ENCODE measurements at regions not wholly inside any gene's neighbourhood (a gene's known extent, or its start where the extent isn't known, plus 50 kb on each side); places are given as distances from the start of the nearest gene placed in this dataset.

GRCh38 chr15:67002368-67002767 is 63.0 kb upstream of the SMAD3 start:
- H3K18ac ChIP-seq (ENCODE audit: low read length) = no peak overlapping the region
- H3K79me1 ChIP-seq (ENCODE audit: low read depth, low read length) = no peaks in the 10 kb centered on the region
- H3K4ac ChIP-seq (ENCODE audit: low read length) = no peak overlapping the region
- H2BK5ac ChIP-seq (ENCODE audit: low read length) = no peak overlapping the region
- H3K4me3 ChIP-seq (ENCODE audit: low read length in 2 of 2) = no peak overlapping the region
- H3K27ac ChIP-seq (replicated peaks; ENCODE audit: low read length) = no peak overlapping the region
- no peaks in the 10 kb centered on the region for H3K27me3 ChIP-seq (ENCODE audit: control insufficient read depth in 3 of 3, insufficient read depth in 3 of 3, low read depth in 1 of 3, low read length in 3 of 3)
- no peak overlapping the region for H3K9ac ChIP-seq (ENCODE audit: low read depth, low read length, poor library complexity)
- H4K8ac ChIP-seq (ENCODE audit: low read depth, low read length) = no peak overlapping the region
- H4K91ac ChIP-seq (ENCODE audit: low read depth, low read length, poor library complexity) = no peak overlapping the region
- H3K36me3 ChIP-seq (replicated peaks in 1 of 2; ENCODE audit: control insufficient read depth in 2 of 2, insufficient read depth in 2 of 2, low read length in 2 of 2) = no peaks in the 10 kb centered on the region
- H3K23ac ChIP-seq (ENCODE audit: low read depth, low read length, poor library complexity) = no peak overlapping the region
- H3K14ac ChIP-seq (ENCODE audit: low read length) = no peak overlapping the region
- H2BK12ac ChIP-seq (ENCODE audit: low read length) = no peak overlapping the region
- H3K4me2 ChIP-seq (ENCODE audit: insufficient read depth, low read length, poor library complexity, severe bottlenecking) = no peak overlapping the region
- H3K9me3 ChIP-seq (replicated peaks in 1 of 2; ENCODE audit: control insufficient read depth in 2 of 2, insufficient read depth in 1 of 2, low read depth in 1 of 2, low read length in 2 of 2) = no peaks in the 10 kb centered on the region
- no peak overlapping the region for H2BK120ac ChIP-seq (ENCODE audit: low read depth, low read length)
- peaks cover 2 to 9% of the 10 kb centered on the region in 2 donors for H3K4me1 ChIP-seq (ENCODE audit: control insufficient read depth in 2 of 2, insufficient read depth in 1 of 2, low read depth in 1 of 2, low read length in 2 of 2)
- no peak for DNase-seq (ENCODE audit: low spot score)
- no peak overlapping the region for H2AK5ac ChIP-seq (ENCODE audit: low read depth, low read length)
- no peak overlapping the region for H2BK15ac ChIP-seq (ENCODE audit: low read length)
- H2AFZ ChIP-seq (ENCODE audit: low read length) = no peak overlapping the region

- no peak overlapping the region for H2BK15ac ChIP-seq (ENCODE audit: low read length)
- no peak overlapping the region for H2BK5ac ChIP-seq (ENCODE audit: low read length)
- H3K4me3 ChIP-seq (ENCODE audit: low read length in 2 of 2) = no peak overlapping the region
- H3K14ac ChIP-seq (ENCODE audit: low read length) = no peak overlapping the region
- no peak for DNase-seq (ENCODE audit: low spot score)
- no peaks in the 10 kb centered on the region for H3K9me3 ChIP-seq (replicated peaks in 1 of 2; ENCODE audit: control insufficient read depth in 2 of 2, insufficient read depth in 1 of 2, low read depth in 1 of 2, low read length in 2 of 2)
- no peak overlapping the region for H3K4ac ChIP-seq (ENCODE audit: low read length)
- H2BK12ac ChIP-seq (ENCODE audit: low read length) = no peak overlapping the region
- no peak overlapping the region for H3K27ac ChIP-seq (replicated peaks; ENCODE audit: low read length)
- H3K18ac ChIP-seq (ENCODE audit: low read length) = no peak overlapping the region
- H2BK120ac ChIP-seq (ENCODE audit: low read depth, low read length) = no peak overlapping the region
- H3K23ac ChIP-seq (ENCODE audit: low read depth, low read length, poor library complexity) = no peak overlapping the region
- no CpG with 5 or more reads among the region's 7 CpGs for WGBS, 2 donors (ENCODE audit: extremely low coverage in 2 of 2, insufficient read length in 2 of 2, insufficient replicate concordance in 1 of 2)
- no peak overlapping the region for H3K9ac ChIP-seq (ENCODE audit: low read depth, low read length, poor library complexity)
- H4K91ac ChIP-seq (ENCODE audit: low read depth, low read length, poor library complexity) = no peak overlapping the region
- H3K27me3 ChIP-seq (ENCODE audit: control insufficient read depth in 3 of 3, insufficient read depth in 3 of 3, low read depth in 1 of 3, low read length in 3 of 3) = no peaks in the 10 kb centered on the region
- H3K4me2 ChIP-seq (ENCODE audit: insufficient read depth, low read length, poor library complexity, severe bottlenecking) = no peak overlapping the region
- H4K8ac ChIP-seq (ENCODE audit: low read depth, low read length) = no peak overlapping the region
- H3K36me3 ChIP-seq (replicated peaks in 1 of 2; ENCODE audit: control insufficient read depth in 2 of 2, insufficient read depth in 2 of 2, low read length in 2 of 2) = no peaks in the 10 kb centered on the region
- no peak overlapping the region for H2AFZ ChIP-seq (ENCODE audit: low read length)
- no peaks in the 10 kb centered on the region for H3K79me1 ChIP-seq (ENCODE audit: low read depth, low read length)
- H3K4me1 ChIP-seq (ENCODE audit: control insufficient read depth in 2 of 2, insufficient read depth in 1 of 2, low read depth in 1 of 2, low read length in 2 of 2) = peaks cover 2 to 9% of the 10 kb centered on the region in 2 donors
- no peak overlapping the region for H2AK5ac ChIP-seq (ENCODE audit: low read depth, low read length)
Measured at GRCh38 chr15:67003586-67003985, 61.8 kb upstream of the SMAD3 start.

- no peak overlapping the region for H2BK15ac ChIP-seq (ENCODE audit: low read length)
- H3K27ac ChIP-seq (replicated peaks; ENCODE audit: low read length) = no peak overlapping the region
- H2BK120ac ChIP-seq (ENCODE audit: low read depth, low read length) = no peak overlapping the region
- H3K9ac ChIP-seq (ENCODE audit: low read depth, low read length, poor library complexity) = no peak overlapping the region
- H3K79me1 ChIP-seq (ENCODE audit: low read depth, low read length) = no peaks in the 10 kb centered on the region
- no peaks in the 10 kb centered on the region for H3K36me3 ChIP-seq (replicated peaks in 1 of 2; ENCODE audit: control insufficient read depth in 2 of 2, insufficient read depth in 2 of 2, low read length in 2 of 2)
- H3K18ac ChIP-seq (ENCODE audit: low read length) = no peak overlapping the region
- peaks cover 2 to 9% of the 10 kb centered on the region in 2 donors for H3K4me1 ChIP-seq (ENCODE audit: control insufficient read depth in 2 of 2, insufficient read depth in 1 of 2, low read depth in 1 of 2, low read length in 2 of 2)
- H3K4ac ChIP-seq (ENCODE audit: low read length) = no peak overlapping the region
- H3K27me3 ChIP-seq (ENCODE audit: control insufficient read depth in 3 of 3, insufficient read depth in 3 of 3, low read depth in 1 of 3, low read length in 3 of 3) = no peaks in the 10 kb centered on the region
- no peak overlapping the region for H3K23ac ChIP-seq (ENCODE audit: low read depth, low read length, poor library complexity)
- WGBS, 2 donors (ENCODE audit: extremely low coverage in 2 of 2, insufficient read length in 2 of 2, insufficient replicate concordance in 1 of 2) = no CpG with 5 or more reads among the region's 3 CpGs
- no peak overlapping the region for H4K91ac ChIP-seq (ENCODE audit: low read depth, low read length, poor library complexity)
- H3K9me3 ChIP-seq (replicated peaks in 1 of 2; ENCODE audit: control insufficient read depth in 2 of 2, insufficient read depth in 1 of 2, low read depth in 1 of 2, low read length in 2 of 2) = no peaks in the 10 kb centered on the region
- DNase-seq (ENCODE audit: low spot score) = no peak
- H2BK5ac ChIP-seq (ENCODE audit: low read length) = no peak overlapping the region
- no peak overlapping the region for H2AFZ ChIP-seq (ENCODE audit: low read length)
- H3K4me3 ChIP-seq (ENCODE audit: low read length in 2 of 2) = no peak overlapping the region
- H4K8ac ChIP-seq (ENCODE audit: low read depth, low read length) = no peak overlapping the region
- H2BK12ac ChIP-seq (ENCODE audit: low read length) = no peak overlapping the region
- H3K14ac ChIP-seq (ENCODE audit: low read length) = no peak overlapping the region
- no peak overlapping the region for H3K4me2 ChIP-seq (ENCODE audit: insufficient read depth, low read length, poor library complexity, severe bottlenecking)
- no peak overlapping the region for H2AK5ac ChIP-seq (ENCODE audit: low read depth, low read length)
Measured at GRCh38 chr15:67004142-67004541, 61.3 kb upstream of the SMAD3 start.

GRCh38 chr15:67005294-67005996 is 60.0 kb upstream of the SMAD3 start:
- no peaks in the 10 kb centered on the region for H3K9me3 ChIP-seq (replicated peaks in 1 of 2; ENCODE audit: control insufficient read depth in 2 of 2, insufficient read depth in 1 of 2, low read depth in 1 of 2, low read length in 2 of 2)
- H3K27me3 ChIP-seq (ENCODE audit: control insufficient read depth in 3 of 3, insufficient read depth in 3 of 3, low read depth in 1 of 3, low read length in 3 of 3) = no peaks in the 10 kb centered on the region
- no CpG with 5 or more reads among the region's 10 CpGs for WGBS, 2 donors (ENCODE audit: extremely low coverage in 2 of 2, insufficient read length in 2 of 2, insufficient replicate concordance in 1 of 2)
- H2BK12ac ChIP-seq (ENCODE audit: low read length) = no peak overlapping the region
- no peak overlapping the region for H3K4me3 ChIP-seq (ENCODE audit: low read length in 2 of 2)
- no peak overlapping the region for H4K91ac ChIP-seq (ENCODE audit: low read depth, low read length, poor library complexity)
- H3K4me1 ChIP-seq (ENCODE audit: control insufficient read depth in 2 of 2, insufficient read depth in 1 of 2, low read depth in 1 of 2, low read length in 2 of 2) = peaks cover 2 to 9% of the 10 kb centered on the region in 2 donors
- H3K79me1 ChIP-seq (ENCODE audit: low read depth, low read length) = no peaks in the 10 kb centered on the region
- H3K4me2 ChIP-seq (ENCODE audit: insufficient read depth, low read length, poor library complexity, severe bottlenecking) = no peak overlapping the region
- H3K36me3 ChIP-seq (replicated peaks in 1 of 2; ENCODE audit: control insufficient read depth in 2 of 2, insufficient read depth in 2 of 2, low read length in 2 of 2) = no peaks in the 10 kb centered on the region
- H3K18ac ChIP-seq (ENCODE audit: low read length) = no peak overlapping the region
- H2BK15ac ChIP-seq (ENCODE audit: low read length) = no peak overlapping the region
- H3K23ac ChIP-seq (ENCODE audit: low read depth, low read length, poor library complexity) = no peak overlapping the region
- no peak overlapping the region for H2BK5ac ChIP-seq (ENCODE audit: low read length)
- H3K14ac ChIP-seq (ENCODE audit: low read length) = no peak overlapping the region
- H4K8ac ChIP-seq (ENCODE audit: low read depth, low read length) = no peak overlapping the region
- H3K4ac ChIP-seq (ENCODE audit: low read length) = no peak overlapping the region
- H2BK120ac ChIP-seq (ENCODE audit: low read depth, low read length) = no peak overlapping the region
- no peak overlapping the region for H3K27ac ChIP-seq (replicated peaks; ENCODE audit: low read length)
- H3K9ac ChIP-seq (ENCODE audit: low read depth, low read length, poor library complexity) = no peak overlapping the region
- H2AFZ ChIP-seq (ENCODE audit: low read length) = peak overlapping the region; percentile 16
- DNase-seq (ENCODE audit: low spot score) = no peak
- no peak overlapping the region for H2AK5ac ChIP-seq (ENCODE audit: low read depth, low read length)
